ENCODE measurements at regions not wholly inside any gene's neighbourhood (a gene's known extent, or its start where the extent isn't known, plus 50 kb on each side); places are given as distances from the start of the nearest gene placed in this dataset.

DNA sequence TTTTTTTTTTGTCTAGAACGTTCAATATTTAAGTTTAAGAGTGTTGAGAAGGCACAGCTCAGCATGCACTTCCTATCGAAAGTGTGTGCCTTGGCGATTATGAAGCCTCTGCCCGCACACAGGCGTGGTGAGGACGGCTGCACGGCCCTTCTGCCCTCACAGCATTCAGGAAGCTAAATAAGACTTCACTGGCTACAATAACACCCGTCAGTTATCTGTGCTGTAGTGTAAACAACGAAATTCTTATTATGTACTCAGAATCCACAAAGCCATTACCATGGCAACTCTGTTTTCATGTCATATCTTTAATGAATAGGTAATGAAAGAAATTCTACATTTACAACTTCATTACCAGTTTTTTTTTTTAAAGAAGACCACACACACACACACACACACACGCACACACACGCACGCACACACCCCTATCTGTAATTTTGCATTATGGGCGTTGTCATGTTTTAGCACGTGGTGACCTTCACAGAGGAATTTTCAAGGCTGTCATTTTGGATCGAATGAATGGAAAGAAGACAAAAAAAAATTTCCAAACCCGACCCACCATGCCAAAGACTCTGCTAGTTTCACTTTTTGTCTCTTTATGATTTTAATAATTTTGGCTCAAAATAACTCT is 254.8 kb upstream of the CTBP2 start:
- H3K4me3 ChIP-seq (ENCODE audit: control extremely low read depth in 1 of 5, extremely low read depth in 1 of 5, insufficient read depth in 1 of 5, low read depth in 2 of 5, low read length in 4 of 5) = no peak overlapping the region
- H3K27me3 Mint-ChIP-seq = no peaks in the 10 kb centered on the region
- TF ChIP-seq, protein P1, sequence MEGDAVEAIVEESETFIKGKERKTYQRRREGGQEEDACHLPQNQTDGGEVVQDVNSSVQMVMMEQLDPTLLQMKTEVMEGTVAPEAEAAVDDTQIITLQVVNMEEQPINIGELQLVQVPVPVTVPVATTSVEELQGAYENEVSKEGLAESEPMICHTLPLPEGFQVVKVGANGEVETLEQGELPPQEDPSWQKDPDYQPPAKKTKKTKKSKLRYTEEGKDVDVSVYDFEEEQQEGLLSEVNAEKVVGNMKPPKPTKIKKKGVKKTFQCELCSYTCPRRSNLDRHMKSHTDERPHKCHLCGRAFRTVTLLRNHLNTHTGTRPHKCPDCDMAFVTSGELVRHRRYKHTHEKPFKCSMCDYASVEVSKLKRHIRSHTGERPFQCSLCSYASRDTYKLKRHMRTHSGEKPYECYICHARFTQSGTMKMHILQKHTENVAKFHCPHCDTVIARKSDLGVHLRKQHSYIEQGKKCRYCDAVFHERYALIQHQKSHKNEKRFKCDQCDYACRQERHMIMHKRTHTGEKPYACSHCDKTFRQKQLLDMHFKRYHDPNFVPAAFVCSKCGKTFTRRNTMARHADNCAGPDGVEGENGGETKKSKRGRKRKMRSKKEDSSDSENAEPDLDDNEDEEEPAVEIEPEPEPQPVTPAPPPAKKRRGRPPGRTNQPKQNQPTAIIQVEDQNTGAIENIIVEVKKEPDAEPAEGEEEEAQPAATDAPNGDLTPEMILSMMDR (IDR thresholded peaks at IDR 0.05) = no peak
- no peak for TF ChIP-seq EZH2 (IDR thresholded peaks at IDR 0.05; ENCODE audit: borderline replicate concordance, insufficient read depth, low read depth, low read length, poor library complexity, severe bottlenecking)
- H3K4me1 ChIP-seq (ENCODE audit: control insufficient read depth in 2 of 2, insufficient read depth in 2 of 2, low read length in 2 of 2) = no peaks in the 10 kb centered on the region
- H3K9me3 Mint-ChIP-seq (ENCODE audit: insufficient read depth) = peaks cover 2% of the 10 kb centered on the region
- no peak overlapping the region for H3K4me3 Mint-ChIP-seq
- no peak overlapping the region for H3K9ac ChIP-seq (ENCODE audit: low read length)
- no peaks in the 10 kb centered on the region for H3K36me3 ChIP-seq (replicated peaks in 1 of 2; ENCODE audit: control extremely low read depth in 1 of 2, control insufficient read depth in 1 of 2, extremely low read depth in 1 of 2, insufficient read depth in 2 of 2, low read length in 1 of 2)
- DNase-seq = no peak
- no peak overlapping the region for H3K27ac Mint-ChIP-seq
- intact Hi-C loops (cut with micrococcal nuclease) = no loop called here
- no peaks in the 10 kb centered on the region for H3K79me2 ChIP-seq (ENCODE audit: control insufficient read depth, insufficient read depth, low read length)
- WGBS (ENCODE audit: insufficient coverage) = 76% methylated on average over 6 of the region's 16 CpGs
- H3K27ac ChIP-seq (ENCODE audit: low read length in 2 of 2) = no peak overlapping the region
- ChIA-PET CTCF (no interaction called here), POLR2A (no interaction called here)
- H2AFZ ChIP-seq (ENCODE audit: insufficient read depth, low read depth, low read length, poor library complexity, severe bottlenecking) = no peak overlapping the region
- no peaks in the 10 kb centered on the region for H4K20me1 ChIP-seq (ENCODE audit: control insufficient read depth, insufficient read depth, low read length, poor library complexity, severe bottlenecking)
- no peaks in the 10 kb centered on the region for H3K4me1 Mint-ChIP-seq
- no peaks in the 10 kb centered on the region for H3K27me3 ChIP-seq (replicated peaks in 1 of 4; ENCODE audit: control extremely low read depth in 1 of 4, control insufficient read depth in 3 of 4, insufficient read depth in 4 of 4, low read length in 3 of 4)
- no peak for ATAC-seq (ENCODE audit: low read depth)
- H3K4me2 ChIP-seq (replicated peaks; ENCODE audit: low read depth, low read length, poor library complexity, severe bottlenecking) = no peak overlapping the region
- H3K9me3 ChIP-seq (ENCODE audit: control extremely low read depth in 1 of 3, control insufficient read depth in 2 of 3, insufficient read depth in 1 of 3, low read length in 2 of 3) = peaks cover 0 to 22% (median 0%) of the 10 kb centered on the region in 3 donors

DNA sequence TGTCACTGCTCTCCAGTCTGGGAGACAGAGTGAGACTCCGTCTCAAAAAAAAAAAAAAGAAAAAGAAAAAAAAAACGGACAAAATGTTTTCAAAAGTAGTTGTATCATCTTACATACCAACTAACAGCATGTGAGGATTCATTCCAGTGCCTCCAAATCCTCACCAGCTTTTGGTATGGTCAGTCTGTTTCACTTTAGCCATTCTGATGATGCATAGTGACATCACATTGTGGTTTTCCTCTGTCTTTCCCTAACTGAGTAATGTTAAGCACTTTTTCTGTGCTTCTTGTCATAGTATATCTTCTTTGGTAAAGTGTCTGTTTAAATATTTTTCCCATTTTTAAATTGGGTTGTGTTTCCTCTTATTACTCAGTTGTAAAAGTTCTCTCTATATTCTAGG is 251.4 kb upstream of the CTBP2 start:
- Histone ChIP-seq H3K36me3 (replicated peaks in 1 of 2; ENCODE audit: control extremely low read depth in 1 of 2, control insufficient read depth in 1 of 2, extremely low read depth in 1 of 2, insufficient read depth in 2 of 2, low read length in 1 of 2) (no peaks in the 10 kb centered on the region), H4K20me1 (ENCODE audit: control insufficient read depth, insufficient read depth, low read length, poor library complexity, severe bottlenecking) (no peaks in the 10 kb centered on the region), H3K27me3 (replicated peaks in 1 of 4; ENCODE audit: control extremely low read depth in 1 of 4, control insufficient read depth in 3 of 4, insufficient read depth in 4 of 4, low read length in 3 of 4) (peaks cover 0 to 3% (median 0%) of the 10 kb centered on the region in 4 experiments), H3K27ac (ENCODE audit: low read length in 2 of 2) (no peak overlapping the region), H2AFZ (ENCODE audit: insufficient read depth, low read depth, low read length, poor library complexity, severe bottlenecking) (no peak overlapping the region), H3K4me3 (ENCODE audit: control extremely low read depth in 1 of 5, extremely low read depth in 1 of 5, insufficient read depth in 1 of 5, low read depth in 2 of 5, low read length in 4 of 5) (no peak overlapping the region), H3K4me1 (ENCODE audit: control insufficient read depth in 2 of 2, insufficient read depth in 2 of 2, low read length in 2 of 2) (no peaks in the 10 kb centered on the region), H3K4me2 (replicated peaks; ENCODE audit: low read depth, low read length, poor library complexity, severe bottlenecking) (no peak overlapping the region), H3K9me3 (ENCODE audit: control extremely low read depth in 1 of 3, control insufficient read depth in 2 of 3, insufficient read depth in 1 of 3, low read length in 2 of 3) (peaks cover 0 to 4% (median 0%) of the 10 kb centered on the region in 3 donors), H3K79me2 (ENCODE audit: control insufficient read depth, insufficient read depth, low read length) (no peaks in the 10 kb centered on the region), H3K9ac (ENCODE audit: low read length) (no peak overlapping the region)
- Mint-ChIP-seq H3K4me1 (no peaks in the 10 kb centered on the region), H3K27ac (no peak overlapping the region), H3K4me3 (no peak overlapping the region), H3K27me3 (peaks cover 2% of the 10 kb centered on the region), H3K9me3 (ENCODE audit: insufficient read depth) (no peaks in the 10 kb centered on the region)
- DNase-seq = no peak
- ATAC-seq (ENCODE audit: low read depth) = no peak
- CTCF ChIA-PET = interaction anchor here (0.7 kb wide), 1 partner anchor 9 kb away, joined by 3 read pairs; no protein-coding TSS in a partner anchor
- POLR2A ChIA-PET = no interaction called here
- no peak for TF ChIP-seq EZH2 (IDR thresholded peaks at IDR 0.05; ENCODE audit: borderline replicate concordance, insufficient read depth, low read depth, low read length, poor library complexity, severe bottlenecking)
- TF ChIP-seq, protein P1 (IDR thresholded peaks at IDR 0.05) = no peak
- WGBS (ENCODE audit: insufficient coverage) = no CpG with 5 or more reads among the region's 2 CpGs
- intact Hi-C loops (cut with micrococcal nuclease) = no loop called here

Data from B cell (primary cell).